ENCODE measurements at regions not wholly inside any gene's neighbourhood (a gene's known extent, or its start where the extent isn't known, plus 50 kb on each side); places are given as distances from the start of the nearest gene placed in this dataset.

DNA sequence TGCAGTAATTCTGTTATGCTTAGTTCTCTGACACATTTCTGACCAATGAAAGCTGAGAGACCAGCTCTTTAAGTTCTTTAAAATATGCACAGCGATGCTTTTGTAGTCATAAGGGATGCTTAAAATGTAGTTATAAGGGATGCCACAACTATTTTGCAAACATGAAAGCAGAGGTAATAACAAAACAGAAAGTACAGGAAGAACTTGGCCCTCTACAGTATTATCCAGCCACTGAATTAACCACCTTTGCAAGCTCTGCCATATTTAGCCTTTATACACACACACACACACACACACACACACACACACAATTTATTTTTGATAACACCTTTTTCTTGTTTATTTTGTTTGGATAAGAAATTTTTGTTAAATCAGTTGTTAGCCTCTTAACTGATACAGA lies 590.0 kb downstream of the FAT4 start:
- POLR2A ChIA-PET = no interaction called here

DNA sequence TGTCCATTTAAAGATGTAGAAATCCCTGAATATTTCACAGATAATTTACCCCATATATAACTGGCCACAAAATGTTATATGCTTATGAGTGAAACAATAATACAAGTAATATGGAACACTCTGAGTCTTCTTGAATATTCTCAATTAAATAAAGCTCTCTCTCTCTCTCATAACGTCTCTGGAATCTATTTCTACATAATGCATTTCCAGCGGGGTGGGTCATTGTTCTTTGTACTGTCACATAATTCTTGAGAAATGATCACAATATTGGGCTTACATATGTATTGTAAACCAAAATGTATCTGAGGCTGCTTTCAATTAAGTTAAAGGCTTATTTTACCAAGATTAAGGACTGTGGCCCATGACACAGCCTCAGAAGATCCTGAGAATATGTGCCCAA lies 596.3 kb downstream of the FAT4 start:
- Histone ChIP-seq H3K9ac (ENCODE audit: low read length) (no peak overlapping the region), H3K4me2 (replicated peaks; ENCODE audit: low read depth, low read length, poor library complexity, severe bottlenecking) (no peak overlapping the region), H3K4me1 (ENCODE audit: control insufficient read depth in 2 of 2, insufficient read depth in 2 of 2, low read length in 2 of 2) (no peaks in the 10 kb centered on the region), H3K9me3 (ENCODE audit: control extremely low read depth in 1 of 3, control insufficient read depth in 2 of 3, insufficient read depth in 1 of 3, low read length in 2 of 3) (no peaks in the 10 kb centered on the region), H3K4me3 (ENCODE audit: control extremely low read depth in 1 of 5, extremely low read depth in 1 of 5, insufficient read depth in 1 of 5, low read depth in 2 of 5, low read length in 4 of 5) (no peak overlapping the region), H3K27me3 (replicated peaks in 1 of 4; ENCODE audit: control extremely low read depth in 1 of 4, control insufficient read depth in 3 of 4, insufficient read depth in 4 of 4, low read length in 3 of 4) (no peaks in the 10 kb centered on the region), H3K79me2 (ENCODE audit: control insufficient read depth, insufficient read depth, low read length) (no peaks in the 10 kb centered on the region), H3K36me3 (replicated peaks in 1 of 2; ENCODE audit: control extremely low read depth in 1 of 2, control insufficient read depth in 1 of 2, extremely low read depth in 1 of 2, insufficient read depth in 2 of 2, low read length in 1 of 2) (no peaks in the 10 kb centered on the region), H2AFZ (ENCODE audit: insufficient read depth, low read depth, low read length, poor library complexity, severe bottlenecking) (no peak overlapping the region), H3K27ac (ENCODE audit: low read length in 2 of 2) (no peak overlapping the region), H4K20me1 (ENCODE audit: control insufficient read depth, insufficient read depth, low read length, poor library complexity, severe bottlenecking) (no peaks in the 10 kb centered on the region)
- WGBS (ENCODE audit: insufficient coverage) = no CpG with 5 or more reads among the region's 2 CpGs
- intact Hi-C loops (cut with micrococcal nuclease) = no loop called here
- TF ChIP-seq EZH2 (IDR thresholded peaks at IDR 0.05; ENCODE audit: borderline replicate concordance, insufficient read depth, low read depth, low read length, poor library complexity, severe bottlenecking) = no peak
- TF ChIP-seq CTCF (IDR thresholded peaks at IDR 0.05) = no peak
- ChIA-PET POLR2A (no interaction called here), CTCF (no interaction called here)
- no peak overlapping the region for H3K4me3 Mint-ChIP-seq
- no peak for ATAC-seq (ENCODE audit: low read depth)
- no peak for DNase-seq
- H3K27me3 Mint-ChIP-seq = no peaks in the 10 kb centered on the region
- no peaks in the 10 kb centered on the region for H3K4me1 Mint-ChIP-seq
- H3K27ac Mint-ChIP-seq = no peak overlapping the region
- no peaks in the 10 kb centered on the region for H3K9me3 Mint-ChIP-seq (ENCODE audit: insufficient read depth)

More for the DNA sequence above, 590.0 kb downstream of the FAT4 start:
- H3K4me1 ChIP-seq (ENCODE audit: control insufficient read depth in 2 of 2, insufficient read depth in 2 of 2, low read length in 2 of 2) = no peaks in the 10 kb centered on the region
- CTCF ChIA-PET = no interaction called here
- no peaks in the 10 kb centered on the region for H3K4me1 Mint-ChIP-seq
- H3K27ac ChIP-seq (ENCODE audit: low read length in 2 of 2) = no peak overlapping the region
- no peak overlapping the region for H2AFZ ChIP-seq (ENCODE audit: insufficient read depth, low read depth, low read length, poor library complexity, severe bottlenecking)
- intact Hi-C loops (cut with micrococcal nuclease) = no loop called here
- no peak overlapping the region for H3K4me3 ChIP-seq (ENCODE audit: control extremely low read depth in 1 of 5, extremely low read depth in 1 of 5, insufficient read depth in 1 of 5, low read depth in 2 of 5, low read length in 4 of 5)
- no peaks in the 10 kb centered on the region for H3K9me3 Mint-ChIP-seq (ENCODE audit: insufficient read depth)
- H3K9ac ChIP-seq (ENCODE audit: low read length) = no peak overlapping the region
- H3K27me3 ChIP-seq (replicated peaks in 1 of 4; ENCODE audit: control extremely low read depth in 1 of 4, control insufficient read depth in 3 of 4, insufficient read depth in 4 of 4, low read length in 3 of 4) = no peaks in the 10 kb centered on the region
- H3K27ac Mint-ChIP-seq = no peak overlapping the region
- no peak overlapping the region for H3K4me3 Mint-ChIP-seq
- H3K27me3 Mint-ChIP-seq = no peaks in the 10 kb centered on the region
- DNase-seq = no peak
- ATAC-seq (ENCODE audit: low read depth) = no peak
- no peaks in the 10 kb centered on the region for H3K9me3 ChIP-seq (ENCODE audit: control extremely low read depth in 1 of 3, control insufficient read depth in 2 of 3, insufficient read depth in 1 of 3, low read length in 2 of 3)
- H3K79me2 ChIP-seq (ENCODE audit: control insufficient read depth, insufficient read depth, low read length) = no peaks in the 10 kb centered on the region
- H3K36me3 ChIP-seq (replicated peaks in 1 of 2; ENCODE audit: control extremely low read depth in 1 of 2, control insufficient read depth in 1 of 2, extremely low read depth in 1 of 2, insufficient read depth in 2 of 2, low read length in 1 of 2) = no peaks in the 10 kb centered on the region
- TF ChIP-seq CTCF (IDR thresholded peaks at IDR 0.05) (no peak), EZH2 (IDR thresholded peaks at IDR 0.05; ENCODE audit: borderline replicate concordance, insufficient read depth, low read depth, low read length, poor library complexity, severe bottlenecking) (no peak)
- H4K20me1 ChIP-seq (ENCODE audit: control insufficient read depth, insufficient read depth, low read length, poor library complexity, severe bottlenecking) = no peaks in the 10 kb centered on the region
- no peak overlapping the region for H3K4me2 ChIP-seq (replicated peaks; ENCODE audit: low read depth, low read length, poor library complexity, severe bottlenecking)
- no CpG with 5 or more reads among the region's 1 CpG for WGBS (ENCODE audit: insufficient coverage)

Measured in B cell (primary cell).